K562 (cell line): ENCODE measurements at regions not wholly inside any gene's neighbourhood (a gene's known extent, or its start where the extent isn't known, plus 50 kb on each side); places are given as distances from the start of the nearest gene placed in this dataset.

Experiments used
- ATAC-seq: fragments of 200-7000 bp; cut with Tn5 transposase; 3 replicates; pipeline ENCODE4 v1.9.1; 2020; ENCODE audit warnings: moderate library complexity
- BruUV-seq: library from RNA; stranded (reverse); fragments of 400-500 nt; replicated peaks from 2 replicates; lab custom pipeline; 2021; lab: Mats Ljungman, UMichigan
- CTCF ChIA-PET: fragments of 300-600 bp; formaldehyde crosslinking; extraction: SDS; loops from one replicate; lab custom pipeline; 2021; ENCODE audit warnings: low intra/inter-chr PET ratio; lab: Yijun Ruan, JAX
- POLR2A ChIA-PET: fragments of 300-600, 350-650 bp; sonication (Branson Sonifier 250); formaldehyde crosslinking; extraction: SDS; loops from one replicate; lab custom pipeline; 2021; ENCODE audit warnings: antibody characterized with exemption, inconsistent platforms; lab: Yijun Ruan, JAX
- DNase-seq, 4 experiments: peaks; one replicate each; pipeline versions ENCODE4 v3.0.0 to v3.0.0-alpha.2; 2011 to 2018; ENCODE audit warnings: low spot score in 3 of 4, mixed read lengths in 3 of 4; ENCODE audit errors: extremely low read depth in 1 of 4
- FAIRE-seq: peaks from 2 replicates; lab custom pipeline; 2011; peaks lifted over from hg19 to GRCh38; lab: Jason Lieb, UNC
- H2AFZ ChIP-seq: 2 replicates; pipeline ENCODE4 v1.6.0; 2011; ENCODE audit warnings: low read depth, low read length, control low read depth, inconsistent platforms
- H3K27ac ChIP-seq: fragments of 200-600 bp; 3 replicates; pipeline ENCODE4 v1.8.0; 2011; ENCODE audit warnings: low read depth, mild to moderate bottlenecking, control low read depth, inconsistent platforms, low read length, moderate library complexity, mixed read lengths; ENCODE audit errors: extremely low read depth
- H3K27me3 ChIP-seq, 2 experiments: fragments of 300-600 bp in 1 of 2; 2 replicates in 1 of 2; 3 replicates in 1 of 2; pipeline versions ENCODE4 v1.6.0 to v1.8.0; 2011; ENCODE audit warnings: inconsistent platforms in 2 of 2, low read length in 2 of 2, mild to moderate bottlenecking in 1 of 2, mixed read lengths in 1 of 2, moderate library complexity in 1 of 2; ENCODE audit not compliant: control insufficient read depth in 2 of 2, insufficient read depth in 2 of 2
- H3K36me3 ChIP-seq: fragments of 300-600 bp; 3 replicates; pipeline ENCODE4 v1.8.0; 2011; ENCODE audit warnings: mild to moderate bottlenecking, low read length, inconsistent platforms; ENCODE audit not compliant: control insufficient read depth, insufficient read depth
- H3K4me1 ChIP-seq, 2 experiments: fragments of 200-600 bp in 1 of 2; replicated peaks in 1 of 2; 2 replicates in 1 of 2; 3 replicates in 1 of 2; pipeline versions ENCODE4 v1.5.1 to v1.8.0; 2011; ENCODE audit warnings: inconsistent platforms in 2 of 2, low read length in 2 of 2, mild to moderate bottlenecking in 1 of 2, mixed read lengths in 1 of 2, moderate library complexity in 1 of 2; ENCODE audit not compliant: control insufficient read depth in 2 of 2, insufficient read depth in 2 of 2
- H3K4me2 ChIP-seq: 2 replicates; pipeline ENCODE4 v1.6.1; 2011; ENCODE audit warnings: low read length, control low read depth, inconsistent platforms, mixed read lengths; ENCODE audit not compliant: insufficient read depth
- H3K4me3 ChIP-seq: fragments of 200-600 bp; sonication (generic), shearing (Covaris generic); 2 replicates; pipeline ENCODE4 v1.5.1; 2016; ENCODE audit warnings: control low read depth, inconsistent platforms
- H3K79me2 ChIP-seq: fragments of 200-600 bp; 3 replicates; pipeline ENCODE4 v1.8.0; 2011; ENCODE audit warnings: low read length, inconsistent platforms; ENCODE audit not compliant: control insufficient read depth, insufficient read depth
- H3K9ac ChIP-seq, 2 experiments: 2 replicates each; pipeline versions ENCODE4 v1.6.0 to v1.6.1; 2011; ENCODE audit warnings: low read depth in 2 of 2, low read length in 2 of 2, control low read depth in 1 of 2, inconsistent platforms in 1 of 2, mild to moderate bottlenecking in 1 of 2, mixed read lengths in 1 of 2; ENCODE audit not compliant: insufficient read depth in 1 of 2
- H3K9me1 ChIP-seq: one replicate; pipeline ENCODE4 v1.6.0; 2011; ENCODE audit warnings: inconsistent platforms, mild to moderate bottlenecking, low read length, moderate library complexity; ENCODE audit not compliant: control insufficient read depth, insufficient read depth
- H3K9me3 ChIP-seq: replicated peaks from 2 replicates; pipeline ENCODE4 v1.5.1; 2011; ENCODE audit warnings: low read depth, low read length, inconsistent platforms; ENCODE audit not compliant: control insufficient read depth, insufficient read depth
- H4K20me1 ChIP-seq: replicated peaks from 2 replicates; pipeline ENCODE4 v1.6.1; 2011; ENCODE audit warnings: low read length, inconsistent platforms, mixed read lengths; ENCODE audit not compliant: control insufficient read depth, insufficient read depth
- ATF6 ChIP-seq: sonication (generic); formaldehyde crosslinking; IDR thresholded peaks from 2 replicates; pipeline ENCODE4 v1.4.0; 2020; ENCODE audit warnings: mild to moderate bottlenecking, missing genetic modification reagents
- C11orf30 ChIP-seq: fragments of 450-650 bp; IDR thresholded peaks from 2 replicates; pipeline ENCODE4 v1.6.1; 2016; ENCODE audit warnings: low read depth, mild to moderate bottlenecking
- CBFB ChIP-seq: sonication (generic); formaldehyde crosslinking; IDR thresholded peaks from 2 replicates; pipeline ENCODE4 v1.4.0; 2020; ENCODE audit warnings: mild to moderate bottlenecking, missing genetic modification reagents
- MCM3 ChIP-seq: fragments of 450-650 bp; IDR thresholded peaks from 2 replicates; pipeline ENCODE4 v1.6.1; 2016
- STAG1 ChIP-seq: sonication (generic); formaldehyde crosslinking; IDR thresholded peaks from 2 replicates; pipeline ENCODE4 v1.5.0; 2020; ENCODE audit warnings: missing genetic modification reagents, borderline replicate concordance
- ZC3H11A ChIP-seq: IDR thresholded peaks from 2 replicates; pipeline ENCODE4 v1.6.1; 2012; ENCODE audit warnings: low read depth, low read length, improper control_type of control experiment
- ZKSCAN1 ChIP-seq: fragments of 150-350 bp; IDR thresholded peaks from 2 replicates; pipeline ENCODE4 v1.6.1; 2016; ENCODE audit warnings: low read depth, low read length
- ZNF146 ChIP-seq: IDR thresholded peaks from one replicate; pipeline ENCODE4 v1.6.1; 2018; ENCODE audit warnings: missing compliant biosample characterization; ENCODE audit not compliant: unreplicated experiment
- WGBS: fragments of 100-300 bp; shearing (Covaris generic); methylation state at CpG from one replicate; pipeline ENCODE4 v1.1.6; 2016; ENCODE audit warnings: low coverage, mixed read lengths; ENCODE audit not compliant: insufficient coverage; ENCODE audit errors: missing lambda C conversion rate; 5-methylcytosine and 5-hydroxymethylcytosine counted together
- in situ Hi-C: fragments of 300-500 bp; cut with MboI; formaldehyde crosslinking; loops from 4 replicates; pipeline ENCODE4 v1.15.0; 2018; ENCODE audit warnings: inconsistent platforms, mixed read lengths
- intact Hi-C: fragments of 100-400 bp; cut with micrococcal nuclease; formaldehyde crosslinking; loops from 2 replicates; pipeline ENCODE4 v1.14.2; 2022
- TF ChIP-seq, protein P1 (sequence below): fragments of 250-450 bp; sonication (Bioruptor Pico); IDR thresholded peaks from 2 replicates; pipeline ENCODE4 v1.9.0; 2021; ENCODE audit warnings: mild to moderate bottlenecking, inconsistent platforms
- TF ChIP-seq, protein P2 (sequence below): fragments of 450-650 bp; IDR thresholded peaks from 2 replicates; pipeline ENCODE4 v1.6.1; 2016; ENCODE audit warnings: low read depth, mild to moderate bottlenecking, moderate library complexity
- TF ChIP-seq, protein P3 (sequence below): fragments of 450-650 bp; IDR thresholded peaks from 2 replicates; pipeline ENCODE4 v1.7.1; 2018; ENCODE audit warnings: mild to moderate bottlenecking, low read depth; ENCODE audit not compliant: partially characterized antibody

DNA sequence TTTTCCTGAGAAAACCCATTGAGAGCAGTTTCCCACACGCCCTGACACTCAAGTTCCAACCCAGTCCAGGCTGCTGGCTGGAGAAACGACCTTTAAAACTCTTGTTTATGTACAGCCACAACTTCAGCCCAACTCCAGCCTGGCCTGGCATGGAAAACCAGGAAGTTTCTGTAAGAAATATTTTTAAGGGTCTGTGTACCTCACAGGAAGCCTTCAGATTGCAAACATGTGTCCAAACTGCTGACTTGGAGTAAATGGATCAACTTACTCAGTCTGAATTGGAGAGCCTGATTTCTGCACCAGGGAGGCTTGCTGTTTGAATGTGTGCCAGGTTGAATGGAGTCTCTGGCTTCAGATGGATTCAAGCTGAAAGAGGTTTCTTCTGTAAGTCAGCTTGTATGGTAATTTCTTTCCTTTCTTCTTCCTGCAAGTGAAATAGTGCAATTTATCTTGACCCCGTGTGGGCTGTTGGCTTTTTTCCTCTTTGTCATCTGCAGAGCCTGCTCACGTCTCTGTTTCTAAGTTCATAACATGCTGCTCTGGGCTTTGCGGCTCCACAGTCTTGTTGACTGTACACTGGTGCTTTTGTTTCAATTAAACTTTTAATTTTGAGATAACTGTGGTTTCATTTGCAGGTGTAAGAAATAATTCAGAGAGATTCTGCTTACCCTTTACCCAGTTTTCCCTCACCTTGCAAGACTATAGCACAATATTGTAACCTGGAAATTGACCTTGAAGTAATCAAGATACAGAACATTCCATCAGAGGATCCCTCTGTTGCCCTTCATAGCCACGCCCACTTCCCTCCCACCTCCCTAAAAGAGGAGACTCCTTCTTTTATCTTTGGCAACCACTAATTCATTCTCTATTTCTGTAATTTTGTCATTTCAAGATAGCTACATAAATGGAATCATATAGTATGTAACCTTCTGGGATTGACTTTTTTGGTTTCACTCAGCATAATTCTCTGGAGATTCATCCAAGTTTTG lies 109.7 kb upstream of the PRMT8 start:
- ChIA-PET CTCF (no interaction called here), POLR2A (no interaction called here)
- FAIRE-seq = no peak
- no peaks in the 10 kb centered on the region for H3K4me1 ChIP-seq
- H3K9ac ChIP-seq = no peak overlapping the region
- WGBS = 0% methylated on average over 6 of the region's 6 CpGs
- no peaks in the 10 kb centered on the region for H3K79me2 ChIP-seq
- DNase-seq = no peak
- H3K27ac ChIP-seq = no peak overlapping the region
- no peaks in the 10 kb centered on the region for H3K36me3 ChIP-seq
- intact Hi-C loops (no loop called here), in situ Hi-C loops (no loop called here)
- H3K27me3 ChIP-seq = no peaks in the 10 kb centered on the region
- BruUV-seq = no TSS peak
- no peaks in the 10 kb centered on the region for H3K9me1 ChIP-seq
- H2AFZ ChIP-seq = no peak overlapping the region
- no peak overlapping the region for H3K4me3 ChIP-seq
- ATAC-seq = no peak
- H3K4me2 ChIP-seq = no peak overlapping the region
- H3K9me3 ChIP-seq = no peaks in the 10 kb centered on the region
- H4K20me1 ChIP-seq = no peaks in the 10 kb centered on the region
- TF ChIP-seq MCM3 (no peak), ZNF146 (no peak), C11orf30 (no peak), STAG1 (CRISPR knock-in tag) (no peak), ZC3H11A (no peak), CBFB (CRISPR knock-in tag) (no peak), ATF6 (CRISPR knock-in tag) (no peak), ZKSCAN1 (no peak)
- TF ChIP-seq, protein P1, sequence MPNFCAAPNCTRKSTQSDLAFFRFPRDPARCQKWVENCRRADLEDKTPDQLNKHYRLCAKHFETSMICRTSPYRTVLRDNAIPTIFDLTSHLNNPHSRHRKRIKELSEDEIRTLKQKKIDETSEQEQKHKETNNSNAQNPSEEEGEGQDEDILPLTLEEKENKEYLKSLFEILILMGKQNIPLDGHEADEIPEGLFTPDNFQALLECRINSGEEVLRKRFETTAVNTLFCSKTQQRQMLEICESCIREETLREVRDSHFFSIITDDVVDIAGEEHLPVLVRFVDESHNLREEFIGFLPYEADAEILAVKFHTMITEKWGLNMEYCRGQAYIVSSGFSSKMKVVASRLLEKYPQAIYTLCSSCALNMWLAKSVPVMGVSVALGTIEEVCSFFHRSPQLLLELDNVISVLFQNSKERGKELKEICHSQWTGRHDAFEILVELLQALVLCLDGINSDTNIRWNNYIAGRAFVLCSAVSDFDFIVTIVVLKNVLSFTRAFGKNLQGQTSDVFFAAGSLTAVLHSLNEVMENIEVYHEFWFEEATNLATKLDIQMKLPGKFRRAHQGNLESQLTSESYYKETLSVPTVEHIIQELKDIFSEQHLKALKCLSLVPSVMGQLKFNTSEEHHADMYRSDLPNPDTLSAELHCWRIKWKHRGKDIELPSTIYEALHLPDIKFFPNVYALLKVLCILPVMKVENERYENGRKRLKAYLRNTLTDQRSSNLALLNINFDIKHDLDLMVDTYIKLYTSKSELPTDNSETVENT = no peak
- TF ChIP-seq, protein P2, sequence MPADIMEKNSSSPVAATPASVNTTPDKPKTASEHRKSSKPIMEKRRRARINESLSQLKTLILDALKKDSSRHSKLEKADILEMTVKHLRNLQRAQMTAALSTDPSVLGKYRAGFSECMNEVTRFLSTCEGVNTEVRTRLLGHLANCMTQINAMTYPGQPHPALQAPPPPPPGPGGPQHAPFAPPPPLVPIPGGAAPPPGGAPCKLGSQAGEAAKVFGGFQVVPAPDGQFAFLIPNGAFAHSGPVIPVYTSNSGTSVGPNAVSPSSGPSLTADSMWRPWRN = no peak
- TF ChIP-seq, protein P3, sequence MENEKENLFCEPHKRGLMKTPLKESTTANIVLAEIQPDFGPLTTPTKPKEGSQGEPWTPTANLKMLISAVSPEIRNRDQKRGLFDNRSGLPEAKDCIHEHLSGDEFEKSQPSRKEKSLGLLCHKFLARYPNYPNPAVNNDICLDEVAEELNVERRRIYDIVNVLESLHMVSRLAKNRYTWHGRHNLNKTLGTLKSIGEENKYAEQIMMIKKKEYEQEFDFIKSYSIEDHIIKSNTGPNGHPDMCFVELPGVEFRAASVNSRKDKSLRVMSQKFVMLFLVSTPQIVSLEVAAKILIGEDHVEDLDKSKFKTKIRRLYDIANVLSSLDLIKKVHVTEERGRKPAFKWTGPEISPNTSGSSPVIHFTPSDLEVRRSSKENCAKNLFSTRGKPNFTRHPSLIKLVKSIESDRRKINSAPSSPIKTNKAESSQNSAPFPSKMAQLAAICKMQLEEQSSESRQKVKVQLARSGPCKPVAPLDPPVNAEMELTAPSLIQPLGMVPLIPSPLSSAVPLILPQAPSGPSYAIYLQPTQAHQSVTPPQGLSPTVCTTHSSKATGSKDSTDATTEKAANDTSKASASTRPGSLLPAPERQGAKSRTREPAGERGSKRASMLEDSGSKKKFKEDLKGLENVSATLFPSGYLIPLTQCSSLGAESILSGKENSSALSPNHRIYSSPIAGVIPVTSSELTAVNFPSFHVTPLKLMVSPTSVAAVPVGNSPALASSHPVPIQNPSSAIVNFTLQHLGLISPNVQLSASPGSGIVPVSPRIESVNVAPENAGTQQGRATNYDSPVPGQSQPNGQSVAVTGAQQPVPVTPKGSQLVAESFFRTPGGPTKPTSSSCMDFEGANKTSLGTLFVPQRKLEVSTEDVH = no peak
